ENCODE measurements at regions not wholly inside any gene's neighbourhood (a gene's known extent, or its start where the extent isn't known, plus 50 kb on each side); places are given as distances from the start of the nearest gene placed in this dataset.
"Not testable (repeated sequence)": the region's sequence is repeated elsewhere in the genome, so short reads cannot be mapped to it uniquely, and the experiment has no call there.

- DNase-seq, result no peak
Measured at GRCh38 chr14:53247596-53248370, 94.7 kb upstream of the DDHD1 start.

GRCh38 chr14:53242898-53243297 lies 89.8 kb upstream of the DDHD1 start:
- DNase-seq, result not testable (repeated sequence)

DNA sequence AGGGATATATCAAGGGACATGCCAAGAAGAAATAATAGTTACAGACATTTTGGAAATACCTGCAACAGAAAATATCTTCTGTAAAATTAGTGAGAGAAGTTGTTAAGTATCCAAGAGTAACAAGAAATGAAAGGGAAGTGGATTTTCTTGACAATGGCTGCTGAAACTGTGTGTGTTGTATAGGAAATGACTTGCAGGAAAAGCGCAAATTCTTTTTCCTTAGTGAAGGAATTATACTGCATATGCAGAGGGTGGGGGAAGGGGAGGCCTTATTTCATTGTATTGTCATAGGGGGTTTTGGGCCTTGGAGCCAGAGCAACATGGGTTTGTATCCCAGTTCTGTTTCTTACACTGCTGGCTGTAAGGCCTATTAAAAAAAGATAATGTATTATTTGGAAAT lies 84.4 kb upstream of the DDHD1 start:
- no peak for DNase-seq

DNA sequence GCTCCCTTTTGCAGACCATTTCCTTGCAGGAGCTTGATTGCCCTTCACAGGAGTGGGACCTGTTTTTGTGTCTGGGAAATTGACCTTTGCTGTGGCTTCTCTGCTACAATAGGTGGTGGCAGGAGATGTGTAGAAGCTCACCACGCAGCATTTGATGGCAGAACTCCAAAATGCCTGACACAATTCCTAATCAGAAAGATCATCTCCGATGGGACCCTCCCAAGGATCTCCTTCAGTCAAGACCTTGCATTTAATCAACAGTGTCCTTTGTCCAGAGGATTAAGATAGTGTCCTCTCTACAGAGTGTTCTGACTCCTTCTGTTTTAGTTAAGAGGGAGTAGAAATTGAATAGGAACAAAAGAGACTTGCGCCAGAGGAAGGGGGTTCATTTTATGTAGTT lies 83.6 kb upstream of the DDHD1 start:
- DNase-seq, result no peak

- DNase-seq, result no peak
Measured at GRCh38 chr14:53231171-53231570, 78.0 kb upstream of the DDHD1 start.

- DNase-seq, result no peak
Measured at GRCh38 chr14:53228966-53229365, 75.8 kb upstream of the DDHD1 start.

- DNase-seq, result no peak
Measured at GRCh38 chr14:53227154-53227718, 74.1 kb upstream of the DDHD1 start.

DNA sequence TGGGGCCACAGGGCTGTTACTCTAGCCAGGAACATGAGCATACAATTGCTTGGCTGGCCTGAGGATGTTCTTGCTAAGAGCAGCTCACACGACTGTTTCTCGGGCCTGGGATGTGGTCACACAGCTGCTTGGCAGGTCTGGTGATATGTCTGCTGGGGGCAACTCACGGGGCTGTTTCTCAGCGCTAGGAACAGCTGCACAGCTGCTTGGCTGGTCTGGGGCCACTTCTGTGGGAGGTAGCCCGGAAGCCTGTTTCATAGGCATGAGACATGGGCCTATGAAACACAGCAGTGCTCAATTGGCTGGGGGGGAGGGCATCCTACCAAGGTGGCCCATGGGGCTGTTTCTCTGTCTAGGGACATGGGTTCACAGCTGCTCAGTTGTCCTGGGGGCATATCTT lies 73.4 kb upstream of the DDHD1 start:
- DNase-seq, result no peak

GRCh38 chr14:53220914-53221313 lies 67.8 kb upstream of the DDHD1 start:
- no peak for DNase-seq

DNA sequence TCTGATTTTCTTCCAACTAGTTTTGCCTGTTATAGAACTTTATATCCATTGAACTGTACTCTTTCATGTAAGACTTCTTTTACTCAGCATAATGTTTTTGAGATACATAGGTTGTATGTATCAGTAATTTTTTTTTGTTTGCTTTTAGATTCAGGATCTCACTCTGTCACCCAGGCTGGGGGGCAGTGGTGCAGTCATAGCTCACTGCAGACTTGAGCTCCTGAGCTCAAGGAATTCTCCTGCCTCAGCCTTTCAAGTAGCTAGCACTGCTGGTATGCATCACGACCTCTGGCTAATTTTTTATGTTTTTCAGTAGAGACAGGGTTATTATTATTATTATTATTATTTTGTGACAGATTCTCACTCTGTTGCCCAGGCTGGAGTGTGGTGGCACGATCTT lies 65.0 kb upstream of the DDHD1 start:
- DNase-seq, result no peak

GRCh38 chr14:53217316-53217994 lies 64.3 kb upstream of the DDHD1 start:
- peak; percentile 69 for DNase-seq

DNA sequence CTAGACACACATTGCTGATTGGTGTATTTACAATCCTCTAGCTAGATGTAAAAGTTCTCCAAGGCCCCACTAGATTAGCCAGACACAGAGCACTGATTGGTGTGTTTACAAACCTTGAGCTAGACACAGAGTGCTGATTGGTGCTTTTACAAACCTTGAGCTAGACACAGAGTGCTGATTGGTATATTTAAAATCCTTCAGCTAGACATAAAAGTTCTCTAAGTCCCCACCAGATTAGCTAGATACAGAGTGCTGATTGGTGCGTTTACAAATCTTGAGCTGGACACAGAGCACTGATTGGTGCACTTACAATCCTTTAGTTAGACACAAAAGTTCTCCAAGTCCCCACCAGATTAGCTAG lies 63.8 kb upstream of the DDHD1 start:
- not testable (repeated sequence) for DNase-seq

DNA sequence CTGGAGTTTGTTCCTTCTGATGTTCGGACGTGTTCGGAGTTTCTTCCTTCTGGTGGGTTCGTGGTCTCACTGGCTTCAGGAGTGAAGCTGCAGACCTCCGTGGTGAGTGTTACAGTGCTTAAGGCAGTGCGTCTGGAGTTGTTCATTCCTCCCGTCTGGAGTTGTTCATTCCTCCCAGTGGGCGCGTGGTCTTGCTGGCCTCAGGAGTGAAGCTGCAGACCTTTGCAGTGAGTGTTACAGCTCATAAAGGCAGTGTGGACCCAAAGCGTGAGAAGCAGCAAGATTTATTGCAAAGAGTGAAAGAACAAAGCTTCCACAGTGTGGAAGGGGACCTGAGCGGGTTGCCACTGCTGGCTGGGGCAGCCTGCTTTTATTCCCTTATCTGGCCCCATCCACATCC lies 63.4 kb upstream of the DDHD1 start:
- DNase-seq, result not testable (repeated sequence)

DNA sequence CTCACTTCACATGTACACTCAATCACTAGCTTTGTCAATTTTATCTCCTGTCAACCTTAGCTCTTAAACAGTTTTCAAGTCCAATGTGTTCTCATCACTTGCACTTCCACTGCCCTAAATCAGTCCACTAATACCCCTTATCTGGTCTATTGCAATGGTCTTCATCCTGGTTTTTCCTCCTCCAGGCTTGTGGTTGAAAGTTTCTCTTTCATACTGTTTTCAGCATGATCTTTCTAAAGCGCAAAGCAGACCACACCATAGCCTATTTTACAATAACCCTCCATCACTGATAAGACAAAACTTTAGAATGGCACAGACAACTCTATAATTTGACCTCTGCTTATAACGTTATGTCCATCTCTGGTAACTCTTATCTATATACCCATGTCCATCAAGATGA lies 62.0 kb upstream of the DDHD1 start:
- no peak for DNase-seq

GRCh38 chr14:53214384-53214783 lies 61.3 kb upstream of the DDHD1 start:
- no peak for DNase-seq

- no peak for DNase-seq
Measured at GRCh38 chr14:53213761-53214160, 60.6 kb upstream of the DDHD1 start.

DNA sequence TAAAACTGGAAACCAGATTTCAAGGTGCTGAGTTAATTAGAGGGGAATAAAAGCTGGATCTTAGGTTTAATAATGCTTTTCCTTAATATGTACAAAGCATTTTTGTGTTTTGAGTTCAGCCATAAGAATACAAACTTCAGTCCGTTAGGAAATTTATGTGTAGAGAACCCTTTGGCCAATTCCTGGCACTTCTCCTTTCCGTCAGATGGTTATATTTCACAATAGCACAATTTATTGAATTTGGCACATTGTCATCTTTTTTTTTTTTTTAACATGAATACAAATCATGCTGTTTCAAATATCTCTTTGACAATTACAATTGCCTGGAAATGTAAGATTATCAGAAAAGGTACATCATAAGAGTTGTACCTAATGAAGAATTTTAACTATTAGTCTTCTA lies 56.2 kb upstream of the DDHD1 start:
- DNase-seq, result no peak

Measured in CD4-positive, alpha-beta T cell treated with Interleukin-15 for 1 hour (primary cell).